Spleen (tissue), 11 donors: ENCODE measurements at regions not wholly inside any gene's neighbourhood (a gene's known extent, or its start where the extent isn't known, plus 50 kb on each side); places are given as distances from the start of the nearest gene placed in this dataset.

Experiments
- DNase-seq: peaks from one replicate; pipeline ENCODE4 v3.0.0-alpha.2; 2020
- H3K27ac ChIP-seq, 8 donors: fragments of 200-600 bp; sonication (generic) in 7 of 8; 1 replicate in 4 of 8; 2 replicates in 4 of 8; pipeline versions ENCODE4 v1.5.0 to v1.8.0; 2016 to 2021; ENCODE audit warnings: inconsistent platforms in 4 of 8, mild to moderate bottlenecking in 4 of 8, moderate library complexity in 1 of 8
- H3K27me3 ChIP-seq, 7 donors: fragments of 200-600 bp; sonication (generic) in 6 of 7; replicated peaks in 1 of 7; 1 replicate in 4 of 7; 2 replicates in 3 of 7; pipeline versions ENCODE4 v1.5.0 to v1.8.0; 2016 to 2021; ENCODE audit warnings: inconsistent platforms in 3 of 7, mild to moderate bottlenecking in 1 of 7
- H3K36me3 ChIP-seq, 6 donors: fragments of 200-600 bp; sonication (generic) in 5 of 6; 1 replicate in 4 of 6; 2 replicates in 2 of 6; pipeline versions ENCODE4 v1.5.0 to v1.8.0; 2016 to 2021; ENCODE audit warnings: inconsistent platforms in 2 of 6
- H3K4me1 ChIP-seq, 6 donors: fragments of 200-600 bp; sonication (generic) in 5 of 6; 1 replicate in 3 of 6; 2 replicates in 3 of 6; pipeline versions ENCODE4 v1.5.0 to v1.8.0; 2016 to 2021; ENCODE audit warnings: inconsistent platforms in 3 of 6
- H3K4me3 ChIP-seq, 8 donors: fragments of 200-600 bp; sonication (generic) in 7 of 8; 1 replicate in 4 of 8; 2 replicates in 4 of 8; pipeline versions ENCODE4 v1.5.0 to v1.8.0; 2016 to 2021; ENCODE audit warnings: inconsistent platforms in 4 of 8, mild to moderate bottlenecking in 4 of 8, moderate library complexity in 2 of 8
- H3K9me3 ChIP-seq, 8 donors: fragments of 200-600 bp; sonication (generic) in 7 of 8; 1 replicate in 4 of 8; 2 replicates in 4 of 8; pipeline versions ENCODE4 v1.5.0 to v1.8.0; 2016 to 2021; ENCODE audit warnings: inconsistent platforms in 4 of 8
- CTCF ChIP-seq, 11 experiments: fragments of 200-600 bp in 7 of 11; fragments of 450-650 bp in 4 of 11; sonication (generic) in 4 of 11; IDR thresholded peaks in 8 of 11; conservative IDR thresholded peaks in 3 of 11; 1 replicate in 7 of 11; 2 replicates in 4 of 11; pipeline versions ENCODE4 v1.4.0 to v1.8.0; 2016 to 2021; ENCODE audit warnings: antibody characterized with exemption in 11 of 11, inconsistent platforms in 4 of 11, mild to moderate bottlenecking in 1 of 11
- POLR2A ChIP-seq, 3 donors: fragments of 450-650 bp; IDR thresholded peaks; one replicate each; pipeline ENCODE4 v1.5.1; 2017; ENCODE audit warnings: antibody characterized with exemption in 3 of 3, mild to moderate bottlenecking in 1 of 3
- POLR2AphosphoS5 ChIP-seq, 3 donors: sonication (generic); formaldehyde crosslinking; IDR thresholded peaks; one replicate each; pipeline ENCODE4 v1.5.1; 2017; ENCODE audit warnings: antibody characterized with exemption in 3 of 3
- WGBS, 5 donors: extraction: QIAGEN DNeasy Blood & Tissue Kit in 3 of 5; methylation state at CpG; one replicate each; pipeline versions ENCODE4 v1.1.5 to v1.1.7; 2013 to 2018; 5-methylcytosine and 5-hydroxymethylcytosine counted together
- intact Hi-C: fragments of 100-400 bp; cut with DNase I; formaldehyde crosslinking; loops from one replicate; pipeline ENCODE4 v1.15.0; 2023; ENCODE audit warnings: low total_unique reads
- donor health status: healthy with polysubstance abuse.
- donor health status: DM: no; HTN: no; CAD: no; lungs with moderate emphysema.
- donor health status: DM: no; HTN: no; CAD: no.
- donor health status: Bipolar disorder and iron deficiency.
- donor health status: healthy.
- donor health status: DM: no; HTN: no; CAD: no.
- donor health status: DM: yes; HTN: yes; CAD: no.

GRCh38 chr2:100673691-100674485, 111.1 kb downstream of the PDCL3 start:
- 84 to 92% (median 88%) methylated on average over 14 to 15 of the region's 15 CpGs for WGBS, 5 donors
- Histone ChIP-seq H3K4me1 (no peaks in the 10 kb centered on the region), H3K27ac (no peak overlapping the region), H3K27me3 (peaks cover 0 to 6% (median 0%) of the 10 kb centered on the region in 7 donors), H3K4me3 (no peak overlapping the region), H3K36me3 (no peaks in the 10 kb centered on the region), H3K9me3 (no peaks in the 10 kb centered on the region)
- DNase-seq, result no peak
- intact Hi-C loops, result no loop called here
- TF ChIP-seq POLR2AphosphoS5 (IDR thresholded peaks at IDR 0.05), result no peak
- no peak for TF ChIP-seq CTCF (IDR thresholded peaks at IDR 0.05 in 8 of 11, conservative IDR thresholded peaks at IDR 0.05 in 3 of 11)
- TF ChIP-seq POLR2A (IDR thresholded peaks at IDR 0.05), result no peak

- no peaks in the 10 kb centered on the region for H3K9me3 ChIP-seq
- no peak for TF ChIP-seq CTCF (IDR thresholded peaks at IDR 0.05 in 8 of 11, conservative IDR thresholded peaks at IDR 0.05 in 3 of 11)
- TF ChIP-seq POLR2AphosphoS5 (IDR thresholded peaks at IDR 0.05), result no peak
- no peak for TF ChIP-seq POLR2A (IDR thresholded peaks at IDR 0.05)
- DNase-seq, result no peak
- 76 to 88% (median 83%) methylated on average over 9 to 10 of the region's 10 CpGs for WGBS, 5 donors
- no peaks in the 10 kb centered on the region for H3K36me3 ChIP-seq
- H3K27me3 ChIP-seq, result peaks cover 0 to 6% (median 0%) of the 10 kb centered on the region in 7 donors
- H3K4me3 ChIP-seq, result no peak overlapping the region
- H3K27ac ChIP-seq, result no peak overlapping the region
- no peaks in the 10 kb centered on the region for H3K4me1 ChIP-seq
- intact Hi-C loops, result no loop called here
These were observed 111.9 kb downstream of the PDCL3 start for GRCh38 chr2:100674666-100675065.

GRCh38 chr2:100675373-100675772, 112.6 kb downstream of the PDCL3 start:
- Histone ChIP-seq H3K27ac (no peak overlapping the region), H3K4me3 (no peak overlapping the region), H3K36me3 (no peaks in the 10 kb centered on the region), H3K9me3 (no peaks in the 10 kb centered on the region), H3K27me3 (peaks cover 0 to 4% (median 0%) of the 10 kb centered on the region in 7 donors), H3K4me1 (no peaks in the 10 kb centered on the region)
- TF ChIP-seq POLR2A (IDR thresholded peaks at IDR 0.05) (no peak), CTCF (IDR thresholded peaks at IDR 0.05 in 8 of 11, conservative IDR thresholded peaks at IDR 0.05 in 3 of 11) (no peak), POLR2AphosphoS5 (IDR thresholded peaks at IDR 0.05) (no peak)
- intact Hi-C loops, result no loop called here
- DNase-seq, result no peak
- 73 to 89% (median 78%) methylated on average over 6 of the region's 6 CpGs for WGBS, 5 donors

- Histone ChIP-seq H3K4me1 (no peaks in the 10 kb centered on the region), H3K4me3 (no peak overlapping the region), H3K9me3 (no peaks in the 10 kb centered on the region), H3K27me3 (no peaks in the 10 kb centered on the region), H3K36me3 (no peaks in the 10 kb centered on the region), H3K27ac (no peak overlapping the region)
- DNase-seq, result no peak
- TF ChIP-seq CTCF (IDR thresholded peaks at IDR 0.05 in 8 of 11, conservative IDR thresholded peaks at IDR 0.05 in 3 of 11), result no peak
- 69 to 90% (median 85%) methylated on average over 4 of the region's 4 CpGs for WGBS, 5 donors
- intact Hi-C loops, result no loop called here
These were observed 113.1 kb downstream of the PDCL3 start for GRCh38 chr2:100675855-100676254.
